ENCODE measurements at regions not wholly inside any gene's neighbourhood (a gene's known extent, or its start where the extent isn't known, plus 50 kb on each side); places are given as distances from the start of the nearest gene placed in this dataset.
A peak's percentile ranks its signal among the peaks of the same experiment; 100 is the strongest.

DNA sequence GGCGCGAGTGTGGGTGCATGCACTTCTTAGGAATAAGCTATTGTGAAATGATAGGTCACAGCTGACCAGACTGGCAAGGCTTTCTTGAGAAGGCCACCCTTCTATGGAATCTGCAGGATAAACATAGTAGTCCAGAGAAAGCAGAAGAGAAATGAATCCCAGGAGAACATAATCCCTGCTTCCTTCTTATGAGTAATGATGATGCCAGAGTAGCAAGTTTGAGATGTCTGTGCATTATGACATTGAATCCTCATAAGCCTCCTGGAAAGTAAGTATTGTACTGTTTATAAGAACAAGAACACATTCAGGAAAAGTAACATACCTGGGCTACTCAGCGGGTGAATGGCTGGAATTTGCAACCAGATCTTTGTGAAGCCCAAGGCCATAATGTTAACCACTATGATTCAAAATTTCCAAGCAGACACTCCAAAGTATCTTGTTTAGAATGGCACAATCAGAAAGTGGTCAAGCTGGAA lies 272.1 kb upstream of the HS3ST1 start (continued):
- TF ChIP-seq CREB1 (CRISPR knock-in tag; IDR thresholded peaks at IDR 0.05; ENCODE audit: low read depth) (no peak), POLR2AphosphoS5 (IDR thresholded peaks at IDR 0.05; ENCODE audit: low read depth) (no peak), NANOG (IDR thresholded peaks at IDR 0.05; ENCODE audit: borderline replicate concordance) (no peak), ZNF114 (CRISPR knock-in tag; IDR thresholded peaks at IDR 0.05) (no peak), ZNF331 (CRISPR knock-in tag; IDR thresholded peaks at IDR 0.05; ENCODE audit: low read depth) (no peak), EZH2phosphoT487 (IDR thresholded peaks at IDR 0.05; ENCODE audit: unreplicated experiment) (no peak)
- TF ChIP-seq, protein P1, sequence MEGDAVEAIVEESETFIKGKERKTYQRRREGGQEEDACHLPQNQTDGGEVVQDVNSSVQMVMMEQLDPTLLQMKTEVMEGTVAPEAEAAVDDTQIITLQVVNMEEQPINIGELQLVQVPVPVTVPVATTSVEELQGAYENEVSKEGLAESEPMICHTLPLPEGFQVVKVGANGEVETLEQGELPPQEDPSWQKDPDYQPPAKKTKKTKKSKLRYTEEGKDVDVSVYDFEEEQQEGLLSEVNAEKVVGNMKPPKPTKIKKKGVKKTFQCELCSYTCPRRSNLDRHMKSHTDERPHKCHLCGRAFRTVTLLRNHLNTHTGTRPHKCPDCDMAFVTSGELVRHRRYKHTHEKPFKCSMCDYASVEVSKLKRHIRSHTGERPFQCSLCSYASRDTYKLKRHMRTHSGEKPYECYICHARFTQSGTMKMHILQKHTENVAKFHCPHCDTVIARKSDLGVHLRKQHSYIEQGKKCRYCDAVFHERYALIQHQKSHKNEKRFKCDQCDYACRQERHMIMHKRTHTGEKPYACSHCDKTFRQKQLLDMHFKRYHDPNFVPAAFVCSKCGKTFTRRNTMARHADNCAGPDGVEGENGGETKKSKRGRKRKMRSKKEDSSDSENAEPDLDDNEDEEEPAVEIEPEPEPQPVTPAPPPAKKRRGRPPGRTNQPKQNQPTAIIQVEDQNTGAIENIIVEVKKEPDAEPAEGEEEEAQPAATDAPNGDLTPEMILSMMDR (conservative IDR thresholded peaks at IDR 0.05; ENCODE audit: low read depth in 2 of 2) = no peak

DNA sequence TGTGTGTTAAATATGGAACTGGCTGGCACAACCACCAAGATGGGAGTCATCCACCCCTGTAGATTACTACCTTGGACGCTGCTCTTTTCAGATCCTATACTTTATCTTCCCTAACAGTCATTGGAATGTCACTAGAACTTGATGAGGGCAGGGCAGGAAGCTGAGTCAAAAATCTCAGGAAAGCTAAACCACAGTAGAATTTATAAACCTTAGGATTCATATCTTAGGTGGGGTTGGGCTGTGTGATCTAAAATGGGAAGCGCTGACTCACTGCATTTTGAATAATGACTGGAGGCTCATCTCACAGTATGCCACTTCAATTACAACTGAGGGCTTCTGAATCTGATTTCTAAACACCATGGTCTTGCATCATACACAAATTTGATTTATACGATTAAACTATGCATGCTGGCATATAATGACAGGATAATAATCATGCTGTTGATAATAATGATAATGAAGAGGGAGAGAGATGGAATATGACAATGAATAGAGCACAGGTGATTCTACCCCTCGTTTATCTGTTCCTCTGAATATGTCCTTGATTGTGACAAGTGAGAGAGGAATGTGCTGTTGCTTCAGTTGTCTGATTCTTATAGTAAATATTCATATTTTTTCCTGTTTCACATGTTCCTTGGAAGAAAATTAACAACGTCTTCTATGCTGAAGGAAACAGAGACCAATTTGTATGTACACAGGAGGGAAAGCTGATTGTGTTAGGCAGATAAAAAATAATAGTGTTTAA lies 270.3 kb upstream of the HS3ST1 start:
- Histone ChIP-seq H3K79me2 (replicated peaks; ENCODE audit: insufficient read depth) (no peaks in the 10 kb centered on the region), H3F3A (replicated peaks; ENCODE audit: low read depth) (no peaks in the 10 kb centered on the region), H2AFZ (peak overlapping the region; percentile 74; the same call in 1 of the 2 replicates), H3K4me2 (no peak overlapping the region), H3K9me2 (ENCODE audit: insufficient read depth) (peaks cover 9% of the 10 kb centered on the region; the same call in 1 of the 2 replicates), H3K27me3 (ENCODE audit: insufficient read depth) (no peaks in the 10 kb centered on the region), H4K20me1 (replicated peaks; ENCODE audit: insufficient read depth) (no peaks in the 10 kb centered on the region), H3K4me3 (no peak overlapping the region), H3K27ac (ENCODE audit: low read depth) (no peak overlapping the region), H3K36me3 (ENCODE audit: insufficient read depth) (no peaks in the 10 kb centered on the region), H3K4me1 (ENCODE audit: insufficient read depth) (no peaks in the 10 kb centered on the region)
- ATAC-seq = no peak
- H3K9me3 Mint-ChIP-seq = peaks cover 6% of the 10 kb centered on the region
- H3K4me3 Mint-ChIP-seq = no peak overlapping the region
- no peaks in the 10 kb centered on the region for H3K36me3 Mint-ChIP-seq (ENCODE audit: low read depth)
- no peak overlapping the region for H3K27ac Mint-ChIP-seq
- DNase-seq (ENCODE audit: low spot score) = no peak
- no peaks in the 10 kb centered on the region for H3K27me3 Mint-ChIP-seq (ENCODE audit: insufficient read depth, low read depth, poor library complexity)
- peaks cover 5% of the 10 kb centered on the region; the same call in 1 of the 3 replicates for H3K4me1 Mint-ChIP-seq
- TF ChIP-seq ZNF114 (CRISPR knock-in tag; IDR thresholded peaks at IDR 0.05) (no peak), JUNB (IDR thresholded peaks at IDR 0.05; ENCODE audit: unreplicated experiment) (no peak), STAT1 (IDR thresholded peaks at IDR 0.05; ENCODE audit: unreplicated experiment) (no peak), CREB1 (CRISPR knock-in tag; IDR thresholded peaks at IDR 0.05; ENCODE audit: low read depth) (no peak), ZNF331 (CRISPR knock-in tag; IDR thresholded peaks at IDR 0.05; ENCODE audit: low read depth) (no peak), POLR2AphosphoS5 (IDR thresholded peaks at IDR 0.05; ENCODE audit: low read depth) (no peak), NANOG (IDR thresholded peaks at IDR 0.05; ENCODE audit: borderline replicate concordance) (no peak), EZH2 (IDR thresholded peaks at IDR 0.05; ENCODE audit: low read depth, unreplicated experiment) (no peak)
- TF ChIP-seq, protein P2, sequence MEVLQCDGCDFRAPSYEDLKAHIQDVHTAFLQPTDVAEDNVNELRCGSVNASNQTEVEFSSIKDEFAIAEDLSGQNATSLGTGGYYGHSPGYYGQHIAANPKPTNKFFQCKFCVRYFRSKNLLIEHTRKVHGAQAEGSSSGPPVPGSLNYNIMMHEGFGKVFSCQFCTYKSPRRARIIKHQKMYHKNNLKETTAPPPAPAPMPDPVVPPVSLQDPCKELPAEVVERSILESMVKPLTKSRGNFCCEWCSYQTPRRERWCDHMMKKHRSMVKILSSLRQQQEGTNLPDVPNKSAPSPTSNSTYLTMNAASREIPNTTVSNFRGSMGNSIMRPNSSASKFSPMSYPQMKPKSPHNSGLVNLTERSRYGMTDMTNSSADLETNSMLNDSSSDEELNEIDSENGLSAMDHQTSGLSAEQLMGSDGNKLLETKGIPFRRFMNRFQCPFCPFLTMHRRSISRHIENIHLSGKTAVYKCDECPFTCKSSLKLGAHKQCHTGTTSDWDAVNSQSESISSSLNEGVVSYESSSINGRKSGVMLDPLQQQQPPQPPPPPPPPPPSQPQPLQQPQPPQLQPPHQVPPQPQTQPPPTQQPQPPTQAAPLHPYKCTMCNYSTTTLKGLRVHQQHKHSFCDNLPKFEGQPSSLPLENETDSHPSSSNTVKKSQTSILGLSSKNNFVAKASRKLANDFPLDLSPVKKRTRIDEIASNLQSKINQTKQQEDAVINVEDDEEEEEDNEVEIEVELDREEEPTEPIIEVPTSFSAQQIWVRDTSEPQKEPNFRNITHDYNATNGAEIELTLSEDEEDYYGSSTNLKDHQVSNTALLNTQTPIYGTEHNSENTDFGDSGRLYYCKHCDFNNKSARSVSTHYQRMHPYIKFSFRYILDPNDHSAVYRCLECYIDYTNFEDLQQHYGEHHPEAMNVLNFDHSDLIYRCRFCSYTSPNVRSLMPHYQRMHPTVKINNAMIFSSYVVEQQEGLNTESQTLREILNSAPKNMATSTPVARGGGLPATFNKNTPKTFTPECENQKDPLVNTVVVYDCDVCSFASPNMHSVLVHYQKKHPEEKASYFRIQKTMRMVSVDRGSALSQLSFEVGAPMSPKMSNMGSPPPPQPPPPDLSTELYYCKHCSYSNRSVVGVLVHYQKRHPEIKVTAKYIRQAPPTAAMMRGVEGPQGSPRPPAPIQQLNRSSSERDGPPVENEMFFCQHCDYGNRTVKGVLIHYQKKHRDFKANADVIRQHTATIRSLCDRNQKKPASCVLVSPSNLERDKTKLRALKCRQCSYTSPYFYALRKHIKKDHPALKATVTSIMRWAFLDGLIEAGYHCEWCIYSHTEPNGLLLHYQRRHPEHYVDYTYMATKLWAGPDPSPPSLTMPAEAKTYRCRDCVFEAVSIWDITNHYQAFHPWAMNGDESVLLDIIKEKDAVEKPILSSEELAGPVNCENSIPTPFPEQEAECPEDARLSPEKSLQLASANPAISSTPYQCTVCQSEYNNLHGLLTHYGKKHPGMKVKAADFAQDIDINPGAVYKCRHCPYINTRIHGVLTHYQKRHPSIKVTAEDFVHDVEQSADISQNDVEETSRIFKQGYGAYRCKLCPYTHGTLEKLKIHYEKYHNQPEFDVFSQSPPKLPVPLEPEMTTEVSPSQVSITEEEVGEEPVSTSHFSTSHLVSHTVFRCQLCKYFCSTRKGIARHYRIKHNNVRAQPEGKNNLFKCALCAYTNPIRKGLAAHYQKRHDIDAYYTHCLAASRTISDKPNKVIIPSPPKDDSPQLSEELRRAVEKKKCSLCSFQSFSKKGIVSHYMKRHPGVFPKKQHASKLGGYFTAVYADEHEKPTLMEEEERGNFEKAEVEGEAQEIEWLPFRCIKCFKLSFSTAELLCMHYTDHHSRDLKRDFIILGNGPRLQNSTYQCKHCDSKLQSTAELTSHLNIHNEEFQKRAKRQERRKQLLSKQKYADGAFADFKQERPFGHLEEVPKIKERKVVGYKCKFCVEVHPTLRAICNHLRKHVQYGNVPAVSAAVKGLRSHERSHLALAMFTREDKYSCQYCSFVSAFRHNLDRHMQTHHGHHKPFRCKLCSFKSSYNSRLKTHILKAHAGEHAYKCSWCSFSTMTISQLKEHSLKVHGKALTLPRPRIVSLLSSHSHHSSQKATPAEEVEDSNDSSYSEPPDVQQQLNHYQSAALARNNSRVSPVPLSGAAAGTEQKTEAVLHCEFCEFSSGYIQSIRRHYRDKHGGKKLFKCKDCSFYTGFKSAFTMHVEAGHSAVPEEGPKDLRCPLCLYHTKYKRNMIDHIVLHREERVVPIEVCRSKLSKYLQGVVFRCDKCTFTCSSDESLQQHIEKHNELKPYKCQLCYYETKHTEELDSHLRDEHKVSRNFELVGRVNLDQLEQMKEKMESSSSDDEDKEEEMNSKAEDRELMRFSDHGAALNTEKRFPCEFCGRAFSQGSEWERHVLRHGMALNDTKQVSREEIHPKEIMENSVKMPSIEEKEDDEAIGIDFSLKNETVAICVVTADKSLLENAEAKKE (CRISPR knock-in tag; IDR thresholded peaks at IDR 0.05) = no peak
- TF ChIP-seq, protein P3, sequence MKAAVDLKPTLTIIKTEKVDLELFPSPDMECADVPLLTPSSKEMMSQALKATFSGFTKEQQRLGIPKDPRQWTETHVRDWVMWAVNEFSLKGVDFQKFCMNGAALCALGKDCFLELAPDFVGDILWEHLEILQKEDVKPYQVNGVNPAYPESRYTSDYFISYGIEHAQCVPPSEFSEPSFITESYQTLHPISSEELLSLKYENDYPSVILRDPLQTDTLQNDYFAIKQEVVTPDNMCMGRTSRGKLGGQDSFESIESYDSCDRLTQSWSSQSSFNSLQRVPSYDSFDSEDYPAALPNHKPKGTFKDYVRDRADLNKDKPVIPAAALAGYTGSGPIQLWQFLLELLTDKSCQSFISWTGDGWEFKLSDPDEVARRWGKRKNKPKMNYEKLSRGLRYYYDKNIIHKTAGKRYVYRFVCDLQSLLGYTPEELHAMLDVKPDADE (IDR thresholded peaks at IDR 0.05) = no peak
- TF ChIP-seq, protein P1 (conservative IDR thresholded peaks at IDR 0.05; ENCODE audit: low read depth in 2 of 2) = no peak
